Gastrocnemius medialis (tissue), 4 donors: ENCODE measurements at regions not wholly inside any gene's neighbourhood (a gene's known extent, or its start where the extent isn't known, plus 50 kb on each side); places are given as distances from the start of the nearest gene placed in this dataset.

Source experiments
- ATAC-seq, 2 donors: fragments of 150-250 bp; one replicate each; pipeline ENCODE4 v1.9.1; 2016
- DNase-seq, 2 donors: peaks; one replicate each; pipeline ENCODE4 v3.0.0-alpha.2; 2019
- H3K27ac ChIP-seq, 4 donors: fragments of 200-600 bp; sonication (generic); 1 replicate in 1 of 4; 2 replicates in 3 of 4; pipeline ENCODE4 v1.5.1; 2016 to 2018; ENCODE audit warnings: mild to moderate bottlenecking in 2 of 4, moderate library complexity in 1 of 4
- H3K27me3 ChIP-seq, 3 donors: fragments of 200-600 bp; sonication (generic) in 2 of 3; 1 replicate in 1 of 3; 2 replicates in 2 of 3; pipeline versions ENCODE4 v1.5.1 to v1.6.0; 2016 to 2019; ENCODE audit warnings: mild to moderate bottlenecking in 1 of 3, moderate library complexity in 1 of 3
- H3K36me3 ChIP-seq, 2 donors: fragments of 200-600 bp; sonication (generic) in 1 of 2; one replicate each; pipeline ENCODE4 v1.5.1; 2017 to 2018
- H3K4me1 ChIP-seq, 2 donors: fragments of 200-600 bp; sonication (generic) in 1 of 2; one replicate each; pipeline ENCODE4 v1.5.1; 2016 to 2017; ENCODE audit warnings: mild to moderate bottlenecking in 2 of 2
- H3K4me3 ChIP-seq, 4 donors: fragments of 200-600 bp; sonication (generic) in 3 of 4; 1 replicate in 1 of 4; 2 replicates in 3 of 4; pipeline ENCODE4 v1.5.1; 2016 to 2019; ENCODE audit warnings: mild to moderate bottlenecking in 2 of 4
- H3K9me3 ChIP-seq, 3 donors: fragments of 200-600 bp; sonication (generic) in 2 of 3; 1 replicate in 1 of 3; 2 replicates in 2 of 3; pipeline ENCODE4 v1.5.1; 2016 to 2019
- POLR2A ChIP-seq, 2 donors: fragments of 450-650 bp; IDR thresholded peaks; one replicate each; pipeline ENCODE4 v1.6.1; 2017; ENCODE audit warnings: antibody characterized with exemption in 2 of 2, mild to moderate bottlenecking in 2 of 2, moderate library complexity in 2 of 2
- in situ Hi-C, 4 donors: fragments of 200-750 bp; cut with MboI; loops; one replicate each; pipeline versions ENCODE4 v1.15.0 to v1.8.0; 2017; ENCODE audit warnings: low sequenced_read_pairs in 4 of 4
- intact Hi-C: fragments of 100-400 bp; cut with DNase I; formaldehyde crosslinking; loops from one replicate; pipeline ENCODE4 v1.15.1; 2023; ENCODE audit warnings: low total_unique reads
- TF ChIP-seq, protein P1 (sequence below), 5 experiments: fragments of 450-650 bp in 3 of 5; fragments of 200-600 bp in 2 of 5; sonication (generic) in 2 of 5; IDR thresholded peaks in 4 of 5; conservative IDR thresholded peaks in 1 of 5; 1 replicate in 4 of 5; 2 replicates in 1 of 5; pipeline ENCODE4 v1.5.1; 2016 to 2019; ENCODE audit warnings: antibody characterized with exemption in 5 of 5, mild to moderate bottlenecking in 3 of 5, moderate library complexity in 3 of 5

DNA sequence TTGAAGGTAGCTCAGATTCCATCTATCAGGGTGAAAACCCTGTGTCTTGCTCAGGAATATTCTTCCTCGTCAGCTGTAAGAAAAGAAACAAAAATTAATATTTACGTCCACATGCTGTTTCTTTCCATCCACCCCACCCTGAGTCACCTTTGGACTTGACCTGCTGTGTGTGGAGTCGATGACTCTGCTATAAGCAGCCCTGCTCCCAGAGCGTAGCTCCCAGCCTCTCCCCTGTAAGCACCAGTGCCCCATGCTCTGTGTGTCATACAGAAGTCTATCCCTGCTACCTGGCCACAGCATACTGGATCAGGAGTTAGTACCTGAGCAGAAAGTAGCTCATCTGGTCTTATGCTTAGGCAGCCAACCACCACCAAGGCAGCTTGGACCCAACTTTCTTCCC lies 223.6 kb downstream of the SOD2 start:
- Histone ChIP-seq H3K36me3 (no peaks in the 10 kb centered on the region), H3K9me3 (no peaks in the 10 kb centered on the region), H3K4me3 (no peak overlapping the region), H3K4me1 (no peaks in the 10 kb centered on the region), H3K27me3 (no peaks in the 10 kb centered on the region), H3K27ac (no peak overlapping the region)
- ATAC-seq: no peak
- in situ Hi-C loops: no loop called here
- TF ChIP-seq, protein P1, sequence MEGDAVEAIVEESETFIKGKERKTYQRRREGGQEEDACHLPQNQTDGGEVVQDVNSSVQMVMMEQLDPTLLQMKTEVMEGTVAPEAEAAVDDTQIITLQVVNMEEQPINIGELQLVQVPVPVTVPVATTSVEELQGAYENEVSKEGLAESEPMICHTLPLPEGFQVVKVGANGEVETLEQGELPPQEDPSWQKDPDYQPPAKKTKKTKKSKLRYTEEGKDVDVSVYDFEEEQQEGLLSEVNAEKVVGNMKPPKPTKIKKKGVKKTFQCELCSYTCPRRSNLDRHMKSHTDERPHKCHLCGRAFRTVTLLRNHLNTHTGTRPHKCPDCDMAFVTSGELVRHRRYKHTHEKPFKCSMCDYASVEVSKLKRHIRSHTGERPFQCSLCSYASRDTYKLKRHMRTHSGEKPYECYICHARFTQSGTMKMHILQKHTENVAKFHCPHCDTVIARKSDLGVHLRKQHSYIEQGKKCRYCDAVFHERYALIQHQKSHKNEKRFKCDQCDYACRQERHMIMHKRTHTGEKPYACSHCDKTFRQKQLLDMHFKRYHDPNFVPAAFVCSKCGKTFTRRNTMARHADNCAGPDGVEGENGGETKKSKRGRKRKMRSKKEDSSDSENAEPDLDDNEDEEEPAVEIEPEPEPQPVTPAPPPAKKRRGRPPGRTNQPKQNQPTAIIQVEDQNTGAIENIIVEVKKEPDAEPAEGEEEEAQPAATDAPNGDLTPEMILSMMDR (IDR thresholded peaks at IDR 0.05 in 4 of 5, conservative IDR thresholded peaks at IDR 0.05 in 1 of 5): no peak
- no peak for TF ChIP-seq POLR2A (IDR thresholded peaks at IDR 0.05)
- intact Hi-C loops: no loop called here
- no peak for DNase-seq

DNA sequence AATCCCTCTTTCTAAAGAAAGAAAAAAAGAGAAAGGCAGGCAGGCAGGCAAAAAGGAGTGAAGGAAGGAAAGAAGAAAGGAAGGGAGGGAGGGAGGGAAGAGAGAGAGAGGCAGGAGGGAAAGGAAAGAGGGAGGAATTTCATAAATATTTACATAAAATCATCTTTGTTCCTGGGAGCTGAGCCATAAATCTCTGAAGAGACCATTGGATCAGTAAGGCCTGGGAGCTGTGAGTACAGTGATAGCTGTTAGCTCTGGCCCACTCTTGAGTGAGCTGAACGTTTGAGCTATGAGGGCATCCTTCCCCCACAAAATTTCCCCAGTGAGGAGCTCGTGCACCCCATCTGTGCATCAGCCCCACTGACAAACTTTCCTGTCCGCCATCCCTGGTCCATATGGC lies 224.0 kb downstream of the SOD2 start:
- Histone ChIP-seq H3K9me3 (no peaks in the 10 kb centered on the region), H3K4me3 (no peak overlapping the region), H3K27ac (no peak overlapping the region), H3K36me3 (no peaks in the 10 kb centered on the region), H3K4me1 (no peaks in the 10 kb centered on the region), H3K27me3 (no peaks in the 10 kb centered on the region)
- no peak for DNase-seq
- intact Hi-C loops (no loop called here), in situ Hi-C loops (no loop called here)
- no peak for ATAC-seq
- TF ChIP-seq, protein P1 (IDR thresholded peaks at IDR 0.05 in 4 of 5, conservative IDR thresholded peaks at IDR 0.05 in 1 of 5): no peak
- no peak for TF ChIP-seq POLR2A (IDR thresholded peaks at IDR 0.05)

DNA sequence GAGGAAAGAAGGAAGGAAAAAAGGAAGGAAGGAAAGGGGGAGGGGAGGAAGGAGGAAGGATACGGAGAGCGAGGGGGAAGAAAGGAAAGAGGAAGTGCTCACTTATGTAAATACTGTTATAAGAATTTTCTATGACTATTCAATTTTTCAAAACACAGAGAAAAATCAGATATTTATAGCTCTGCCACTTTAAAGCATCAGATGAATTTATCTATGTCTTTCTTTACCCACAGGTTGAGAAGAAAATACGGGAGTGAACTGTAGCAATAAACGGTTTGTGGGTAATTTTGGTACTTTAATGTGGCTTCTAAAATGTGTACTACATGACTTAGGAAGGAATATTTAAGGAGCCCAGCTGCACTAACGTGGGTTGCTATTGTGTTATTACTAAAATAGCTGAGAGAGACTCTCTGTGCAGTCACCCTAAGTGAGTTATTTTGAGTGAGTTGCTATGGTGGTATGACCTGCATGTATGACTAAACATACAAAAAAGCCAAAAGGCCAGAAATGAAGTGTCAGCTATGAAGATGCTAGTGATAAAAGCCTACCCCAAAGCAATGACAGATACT lies 225.5 kb downstream of the SOD2 start:
- Histone ChIP-seq H3K4me1 (no peaks in the 10 kb centered on the region), H3K9me3 (no peaks in the 10 kb centered on the region), H3K27me3 (no peaks in the 10 kb centered on the region), H3K27ac (no peak overlapping the region), H3K36me3 (no peaks in the 10 kb centered on the region), H3K4me3 (no peak overlapping the region)
- DNase-seq (no peak), ATAC-seq (no peak)
- no peak for TF ChIP-seq POLR2A (IDR thresholded peaks at IDR 0.05)
- TF ChIP-seq, protein P1 (IDR thresholded peaks at IDR 0.05 in 4 of 5, conservative IDR thresholded peaks at IDR 0.05 in 1 of 5): no peak
- in situ Hi-C loops (no loop called here), intact Hi-C loops (no loop called here)

DNA sequence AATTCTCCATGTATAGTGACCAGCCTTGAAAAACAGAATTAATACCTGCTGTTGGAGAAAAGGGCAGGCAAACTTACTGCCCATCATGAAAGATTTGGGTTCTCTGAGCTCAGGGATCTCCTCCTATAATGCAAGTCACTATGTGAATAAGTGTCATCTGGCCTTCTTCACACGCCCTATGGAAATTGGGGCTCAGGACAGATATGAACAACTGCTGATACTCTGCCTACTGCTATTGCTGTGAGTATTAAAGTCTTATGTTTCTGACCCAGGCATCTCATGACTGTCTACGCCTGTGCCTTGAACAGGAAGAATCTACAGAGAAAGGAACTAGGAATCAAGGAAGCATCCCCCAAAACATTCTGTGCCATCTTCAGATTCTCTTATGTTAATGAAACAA lies 226.1 kb downstream of the SOD2 start:
- ATAC-seq (no peak), DNase-seq (no peak)
- H3K27me3 ChIP-seq: no peaks in the 10 kb centered on the region
- TF ChIP-seq, protein P1 (IDR thresholded peaks at IDR 0.05 in 4 of 5, conservative IDR thresholded peaks at IDR 0.05 in 1 of 5): no peak
- no peak for TF ChIP-seq POLR2A (IDR thresholded peaks at IDR 0.05)
- H3K4me1 ChIP-seq: no peaks in the 10 kb centered on the region
- H3K4me3 ChIP-seq: no peak overlapping the region
- intact Hi-C loops: no loop called here
- in situ Hi-C loops: no loop called here
- H3K9me3 ChIP-seq: no peaks in the 10 kb centered on the region
- no peaks in the 10 kb centered on the region for H3K36me3 ChIP-seq
- H3K27ac ChIP-seq: no peak overlapping the region

DNA sequence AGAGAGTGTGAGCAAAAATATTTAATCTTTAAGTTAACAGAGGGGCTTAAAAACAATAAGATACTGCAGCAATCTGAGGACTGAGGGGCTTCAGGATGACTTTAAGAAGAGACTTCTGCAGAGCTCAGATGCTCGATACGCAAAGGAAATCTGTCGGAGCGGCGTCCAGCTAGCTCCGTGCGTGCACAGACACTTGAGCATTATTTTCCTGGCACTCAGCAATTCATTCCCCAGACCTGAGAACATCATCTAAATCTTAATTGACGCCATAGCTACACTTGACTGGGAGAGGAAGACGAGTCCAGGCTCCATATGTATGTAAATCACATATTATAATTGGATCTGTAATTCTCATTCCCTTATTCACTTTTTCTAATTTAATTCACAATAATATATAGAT lies 228.2 kb downstream of the SOD2 start:
- Histone ChIP-seq H3K9me3 (no peaks in the 10 kb centered on the region), H3K4me3 (no peak overlapping the region), H3K27me3 (no peaks in the 10 kb centered on the region), H3K27ac (no peak overlapping the region), H3K4me1 (no peaks in the 10 kb centered on the region), H3K36me3 (no peaks in the 10 kb centered on the region)
- in situ Hi-C loops: no loop called here
- ATAC-seq (no peak), DNase-seq (no peak)
- intact Hi-C loops: no loop called here
- no peak for TF ChIP-seq POLR2A (IDR thresholded peaks at IDR 0.05)
- TF ChIP-seq, protein P1 (IDR thresholded peaks at IDR 0.05 in 4 of 5, conservative IDR thresholded peaks at IDR 0.05 in 1 of 5): no peak
